GM12801 (cell line): ENCODE measurements at regions not wholly inside any gene's neighbourhood (a gene's known extent, or its start where the extent isn't known, plus 50 kb on each side); places are given as distances from the start of the nearest gene placed in this dataset.

ENCODE experiments used
- CTCF ChIP-seq: IDR thresholded peaks from one replicate; pipeline ENCODE4 v1.5.1; 2011; ENCODE audit warnings: control low read depth; ENCODE audit not compliant: insufficient read length; ENCODE audit errors: extremely low read depth

- no peak for TF ChIP-seq CTCF
These were observed 517.6 kb downstream of the PTPRU start for GRCh38 chr1:29753771-29754572.

GRCh38 chr1:29753244-29753643 is 516.9 kb downstream of the PTPRU start:
- no peak for TF ChIP-seq CTCF

- no peak for TF ChIP-seq CTCF
These were observed 515.8 kb downstream of the PTPRU start for GRCh38 chr1:29752141-29752540.

DNA sequence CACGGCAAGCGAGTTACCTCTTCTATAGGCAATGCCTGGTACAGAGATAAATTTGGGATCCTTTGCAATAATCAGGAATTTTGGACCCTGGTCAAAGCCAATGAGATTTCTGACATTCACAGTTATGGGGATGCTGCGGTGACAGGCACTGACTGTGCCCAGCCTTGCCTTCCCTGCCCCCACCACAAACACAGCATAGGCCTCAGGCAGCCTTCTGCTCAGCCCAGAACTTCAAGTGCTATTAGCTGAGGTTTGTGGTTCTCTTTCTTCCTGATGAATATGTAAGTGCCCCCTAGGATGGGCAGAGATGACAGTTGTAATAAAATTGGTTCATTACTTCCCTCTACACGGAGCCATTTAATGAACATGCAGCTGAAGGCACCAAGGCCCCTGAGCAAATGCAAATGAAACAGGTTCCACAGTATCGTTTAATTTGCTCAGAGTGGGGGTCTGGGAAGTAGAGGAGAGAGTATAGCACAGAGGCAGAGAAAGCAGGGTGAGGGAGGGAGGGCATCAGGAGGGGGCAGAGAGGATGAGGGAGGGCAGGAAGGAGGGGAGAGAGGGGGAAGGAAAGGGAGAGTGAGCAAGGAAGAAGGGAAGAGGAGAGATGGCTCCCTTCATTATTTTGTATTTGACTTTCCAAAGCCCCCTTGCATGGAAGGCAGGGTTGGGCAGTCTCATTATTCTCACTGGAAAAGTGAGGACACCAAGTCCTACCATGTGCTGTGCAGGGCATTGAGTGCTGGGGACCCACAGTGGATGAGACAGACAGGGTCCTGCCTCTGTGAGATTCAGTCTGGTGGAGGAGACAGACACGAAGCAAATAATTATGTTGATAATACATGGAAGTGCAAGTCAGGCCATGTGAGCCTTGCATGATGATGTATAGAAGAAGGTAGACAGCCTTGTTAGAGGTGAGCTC is 513.0 kb downstream of the PTPRU start:
- no peak for TF ChIP-seq CTCF

GRCh38 chr1:29747196-29747595 is 510.9 kb downstream of the PTPRU start:
- TF ChIP-seq CTCF: no peak

- no peak for TF ChIP-seq CTCF
These were observed 509.8 kb downstream of the PTPRU start for GRCh38 chr1:29746076-29746665.
